ENCODE measurements at regions not wholly inside any gene's neighbourhood (a gene's known extent, or its start where the extent isn't known, plus 50 kb on each side); places are given as distances from the start of the nearest gene placed in this dataset.

DNA sequence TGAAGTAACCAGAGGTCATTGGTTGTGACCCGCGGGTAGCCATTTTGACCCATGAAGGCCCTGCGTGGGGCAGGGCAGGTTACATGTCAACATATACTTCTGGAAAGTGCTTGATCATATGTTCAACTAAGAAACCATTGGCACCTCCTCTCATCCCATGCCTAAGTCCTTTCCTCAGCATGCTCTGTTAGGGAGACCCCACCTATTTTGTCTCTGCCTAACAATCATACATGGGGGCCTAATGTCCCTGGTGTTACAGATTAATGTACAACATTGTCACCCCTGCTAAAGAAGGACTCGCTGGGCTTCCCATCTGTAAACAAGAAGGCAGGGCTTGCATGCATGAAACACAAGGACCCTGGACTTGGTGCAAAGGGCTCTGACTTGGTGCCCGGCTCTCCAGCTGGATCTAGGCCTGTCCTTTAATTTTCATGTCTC lies 133.7 kb upstream of the TNS3 start:
- H3F3A ChIP-seq (ENCODE audit: insufficient read depth, low read length, poor library complexity, severe bottlenecking): no peaks in the 10 kb centered on the region
- no peaks in the 10 kb centered on the region for H3K9me2 ChIP-seq (ENCODE audit: insufficient read depth, low read length)
- H3K9me3 ChIP-seq (ENCODE audit: low read length): no peaks in the 10 kb centered on the region
- no peak overlapping the region for H3K27ac ChIP-seq (ENCODE audit: low read length)
- no peaks in the 10 kb centered on the region for H3K36me3 ChIP-seq (ENCODE audit: insufficient read depth, low read length)
- no peaks in the 10 kb centered on the region for H4K20me1 ChIP-seq (ENCODE audit: insufficient read depth)
- no peak overlapping the region for H3K4me2 ChIP-seq (ENCODE audit: low read length)
- H3K9ac ChIP-seq (ENCODE audit: low read length): no peak overlapping the region
- no peak for TF ChIP-seq EP300 (conservative IDR thresholded peaks at IDR 0.05; ENCODE audit: poor library complexity, severe bottlenecking)
- no peak for TF ChIP-seq SMC3 (conservative IDR thresholded peaks at IDR 0.05; ENCODE audit: poor library complexity)
- TF ChIP-seq TAF1 (IDR thresholded peaks at IDR 0.05; ENCODE audit: low read depth): no peak
- TF ChIP-seq MXI1 (conservative IDR thresholded peaks at IDR 0.05; ENCODE audit: poor library complexity, severe bottlenecking): no peak
- TF ChIP-seq POLR2AphosphoS5 (IDR thresholded peaks at IDR 0.05): no peak
- TF ChIP-seq, protein P1, sequence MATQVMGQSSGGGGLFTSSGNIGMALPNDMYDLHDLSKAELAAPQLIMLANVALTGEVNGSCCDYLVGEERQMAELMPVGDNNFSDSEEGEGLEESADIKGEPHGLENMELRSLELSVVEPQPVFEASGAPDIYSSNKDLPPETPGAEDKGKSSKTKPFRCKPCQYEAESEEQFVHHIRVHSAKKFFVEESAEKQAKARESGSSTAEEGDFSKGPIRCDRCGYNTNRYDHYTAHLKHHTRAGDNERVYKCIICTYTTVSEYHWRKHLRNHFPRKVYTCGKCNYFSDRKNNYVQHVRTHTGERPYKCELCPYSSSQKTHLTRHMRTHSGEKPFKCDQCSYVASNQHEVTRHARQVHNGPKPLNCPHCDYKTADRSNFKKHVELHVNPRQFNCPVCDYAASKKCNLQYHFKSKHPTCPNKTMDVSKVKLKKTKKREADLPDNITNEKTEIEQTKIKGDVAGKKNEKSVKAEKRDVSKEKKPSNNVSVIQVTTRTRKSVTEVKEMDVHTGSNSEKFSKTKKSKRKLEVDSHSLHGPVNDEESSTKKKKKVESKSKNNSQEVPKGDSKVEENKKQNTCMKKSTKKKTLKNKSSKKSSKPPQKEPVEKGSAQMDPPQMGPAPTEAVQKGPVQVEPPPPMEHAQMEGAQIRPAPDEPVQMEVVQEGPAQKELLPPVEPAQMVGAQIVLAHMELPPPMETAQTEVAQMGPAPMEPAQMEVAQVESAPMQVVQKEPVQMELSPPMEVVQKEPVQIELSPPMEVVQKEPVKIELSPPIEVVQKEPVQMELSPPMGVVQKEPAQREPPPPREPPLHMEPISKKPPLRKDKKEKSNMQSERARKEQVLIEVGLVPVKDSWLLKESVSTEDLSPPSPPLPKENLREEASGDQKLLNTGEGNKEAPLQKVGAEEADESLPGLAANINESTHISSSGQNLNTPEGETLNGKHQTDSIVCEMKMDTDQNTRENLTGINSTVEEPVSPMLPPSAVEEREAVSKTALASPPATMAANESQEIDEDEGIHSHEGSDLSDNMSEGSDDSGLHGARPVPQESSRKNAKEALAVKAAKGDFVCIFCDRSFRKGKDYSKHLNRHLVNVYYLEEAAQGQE (IDR thresholded peaks at IDR 0.05; ENCODE audit: borderline replicate concordance): no peak
- TF ChIP-seq RAD21 (conservative IDR thresholded peaks at IDR 0.05): no peak
- TF ChIP-seq EZH2 (IDR thresholded peaks at IDR 0.05; ENCODE audit: borderline replicate concordance, insufficient read depth, low read length, poor library complexity, severe bottlenecking): no peak
- TF ChIP-seq, protein P2, sequence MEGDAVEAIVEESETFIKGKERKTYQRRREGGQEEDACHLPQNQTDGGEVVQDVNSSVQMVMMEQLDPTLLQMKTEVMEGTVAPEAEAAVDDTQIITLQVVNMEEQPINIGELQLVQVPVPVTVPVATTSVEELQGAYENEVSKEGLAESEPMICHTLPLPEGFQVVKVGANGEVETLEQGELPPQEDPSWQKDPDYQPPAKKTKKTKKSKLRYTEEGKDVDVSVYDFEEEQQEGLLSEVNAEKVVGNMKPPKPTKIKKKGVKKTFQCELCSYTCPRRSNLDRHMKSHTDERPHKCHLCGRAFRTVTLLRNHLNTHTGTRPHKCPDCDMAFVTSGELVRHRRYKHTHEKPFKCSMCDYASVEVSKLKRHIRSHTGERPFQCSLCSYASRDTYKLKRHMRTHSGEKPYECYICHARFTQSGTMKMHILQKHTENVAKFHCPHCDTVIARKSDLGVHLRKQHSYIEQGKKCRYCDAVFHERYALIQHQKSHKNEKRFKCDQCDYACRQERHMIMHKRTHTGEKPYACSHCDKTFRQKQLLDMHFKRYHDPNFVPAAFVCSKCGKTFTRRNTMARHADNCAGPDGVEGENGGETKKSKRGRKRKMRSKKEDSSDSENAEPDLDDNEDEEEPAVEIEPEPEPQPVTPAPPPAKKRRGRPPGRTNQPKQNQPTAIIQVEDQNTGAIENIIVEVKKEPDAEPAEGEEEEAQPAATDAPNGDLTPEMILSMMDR (IDR thresholded peaks at IDR 0.05; ENCODE audit: poor library complexity, severe bottlenecking): no peak
- H3K27me3 ChIP-seq (ENCODE audit: insufficient read depth, low read depth, low read length): no peaks in the 10 kb centered on the region
- H2AFZ ChIP-seq (ENCODE audit: low read depth, low read length): no peak overlapping the region
- H3K4me3 ChIP-seq (ENCODE audit: low read length): no peak overlapping the region
- H3K79me2 ChIP-seq (replicated peaks; ENCODE audit: insufficient read depth, low read length): no peaks in the 10 kb centered on the region

DNA sequence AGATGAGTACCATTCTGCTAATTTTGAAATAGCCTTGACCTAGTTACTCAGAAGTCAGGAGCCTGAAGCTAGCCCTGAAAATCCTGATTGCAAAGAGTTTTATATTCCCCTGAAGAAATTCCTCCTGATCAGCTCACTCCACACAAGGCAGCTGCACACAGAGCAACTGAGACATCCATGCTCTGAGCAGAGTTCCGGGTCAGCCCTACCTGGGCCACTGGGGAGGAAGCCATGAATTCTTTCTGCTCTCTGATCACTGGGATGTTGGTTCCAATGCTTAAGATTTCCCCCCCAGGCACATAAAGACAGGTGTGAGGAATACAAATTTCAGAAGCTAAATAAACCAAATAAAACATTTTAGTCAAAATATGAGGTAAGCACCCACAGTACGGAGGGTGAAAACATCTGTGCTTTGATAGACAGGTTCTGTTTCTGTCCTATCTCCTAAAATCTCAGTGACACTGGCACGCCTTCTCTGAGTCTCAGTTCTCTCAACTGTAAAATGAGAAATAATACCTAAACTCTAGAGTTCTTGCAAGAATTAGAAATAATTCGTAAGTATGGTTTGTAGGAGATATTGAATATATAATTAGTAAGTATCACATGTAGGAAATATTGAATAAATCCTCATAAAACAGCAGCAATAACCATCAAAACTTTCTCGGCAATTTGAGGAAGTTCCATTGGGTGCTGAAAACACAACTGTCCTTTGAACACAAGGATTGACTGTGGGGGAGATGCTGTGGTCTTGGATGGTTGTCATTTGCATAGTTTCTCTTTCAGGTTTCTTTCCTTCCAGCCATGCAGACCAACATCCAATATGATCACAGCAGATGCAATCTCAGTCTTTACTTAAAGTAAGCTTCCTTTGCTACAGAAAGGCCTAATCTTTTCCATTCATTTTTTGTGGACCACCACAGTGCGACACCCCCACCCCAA lies 133.0 kb upstream of the TNS3 start:
- TF ChIP-seq TAF1 (IDR thresholded peaks at IDR 0.05; ENCODE audit: low read depth) (no peak), SMC3 (conservative IDR thresholded peaks at IDR 0.05; ENCODE audit: poor library complexity) (no peak), EP300 (conservative IDR thresholded peaks at IDR 0.05; ENCODE audit: poor library complexity, severe bottlenecking) (no peak), RAD21 (conservative IDR thresholded peaks at IDR 0.05) (no peak), POLR2AphosphoS5 (IDR thresholded peaks at IDR 0.05) (no peak)
- TF ChIP-seq, protein P2 (IDR thresholded peaks at IDR 0.05; ENCODE audit: poor library complexity, severe bottlenecking): no peak
- H3K9me2 ChIP-seq (ENCODE audit: insufficient read depth, low read length): no peaks in the 10 kb centered on the region
- H3K27ac ChIP-seq (ENCODE audit: low read length): no peak overlapping the region
- H2AFZ ChIP-seq (ENCODE audit: low read depth, low read length): no peak overlapping the region
- no peaks in the 10 kb centered on the region for H3K9me3 ChIP-seq (ENCODE audit: low read length)
- H3K4me2 ChIP-seq (ENCODE audit: low read length): no peak overlapping the region
- H3K9ac ChIP-seq (ENCODE audit: low read length): no peak overlapping the region
- no peaks in the 10 kb centered on the region for H3K79me2 ChIP-seq (replicated peaks; ENCODE audit: insufficient read depth, low read length)
- no peaks in the 10 kb centered on the region for H3K27me3 ChIP-seq (ENCODE audit: insufficient read depth, low read depth, low read length)
- H4K20me1 ChIP-seq (ENCODE audit: insufficient read depth): no peaks in the 10 kb centered on the region
- no peak overlapping the region for H3K4me3 ChIP-seq (ENCODE audit: low read length)
- no peaks in the 10 kb centered on the region for H3F3A ChIP-seq (ENCODE audit: insufficient read depth, low read length, poor library complexity, severe bottlenecking)
- no peaks in the 10 kb centered on the region for H3K36me3 ChIP-seq (ENCODE audit: insufficient read depth, low read length)

Data from neural cell (in vitro differentiated cells).